ENCODE measurements at regions not wholly inside any gene's neighbourhood (a gene's known extent, or its start where the extent isn't known, plus 50 kb on each side); places are given as distances from the start of the nearest gene placed in this dataset.

DNA sequence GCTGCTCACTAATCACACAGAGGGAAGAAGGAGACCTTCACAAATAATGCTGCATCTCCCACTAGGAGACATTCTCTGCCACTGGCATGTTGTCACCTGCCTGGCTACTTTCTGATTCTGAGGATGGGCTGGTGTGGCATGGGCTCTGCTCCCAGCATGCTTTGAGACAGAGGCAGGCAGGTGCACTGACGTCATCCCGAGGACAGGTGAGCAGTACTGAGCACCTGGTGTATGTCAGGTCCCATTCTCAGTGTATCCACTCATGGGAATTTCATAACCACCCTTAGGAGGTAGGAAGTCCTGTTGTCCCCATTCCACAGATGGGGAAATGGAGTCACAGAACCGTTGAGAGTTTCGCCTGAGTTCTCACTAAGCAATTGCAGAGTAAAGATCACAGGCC is 597.9 kb downstream of the VRK1 start:
- no peak for DNase-seq (ENCODE audit: low spot score)

- no peak for DNase-seq (ENCODE audit: low spot score)
Observed at GRCh38 chr14:97401714-97402113, 604.5 kb downstream of the VRK1 start.

DNA sequence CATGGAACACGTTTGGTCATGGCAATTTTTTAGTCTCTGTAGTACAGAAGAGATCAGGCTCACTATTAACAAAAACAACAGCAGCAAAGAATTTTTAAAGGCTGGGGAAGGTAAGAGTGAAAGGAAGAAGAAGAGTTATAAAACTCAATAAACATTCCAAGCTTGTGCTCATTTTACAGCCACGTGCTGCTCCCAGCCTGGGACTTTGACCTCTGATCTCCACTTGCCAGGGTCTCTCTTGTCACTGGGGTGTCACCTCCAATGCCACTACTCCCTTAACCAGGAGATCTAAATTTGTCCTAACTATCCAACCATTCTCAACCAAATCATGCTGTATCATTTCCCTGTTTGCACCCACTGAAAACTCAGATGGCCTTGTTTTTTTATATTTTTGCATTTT is 605.1 kb downstream of the VRK1 start:
- no peak for DNase-seq (ENCODE audit: low spot score)

- no peak for DNase-seq (ENCODE audit: low spot score)
Observed at GRCh38 chr14:97407701-97408407, 610.7 kb downstream of the VRK1 start.

DNA sequence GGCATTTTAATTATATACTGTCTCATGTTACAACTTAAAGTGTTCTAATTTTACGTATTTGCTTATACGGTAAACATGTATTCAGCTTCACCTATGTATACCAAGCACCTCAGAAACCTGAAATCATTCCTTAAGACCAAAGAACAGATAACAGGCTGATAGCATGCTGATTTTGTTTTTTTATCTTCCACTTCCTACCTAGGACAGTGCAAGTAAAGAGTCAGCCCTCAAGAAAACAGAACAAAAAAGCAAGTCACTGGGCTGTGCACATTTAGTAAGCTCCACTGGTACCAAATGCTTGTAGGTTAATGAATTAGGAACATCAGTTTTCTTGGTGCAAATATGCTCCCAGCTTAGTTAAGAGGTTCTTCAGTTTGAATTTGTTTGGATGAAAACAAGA is 611.3 kb downstream of the VRK1 start:
- no peak for DNase-seq (ENCODE audit: low spot score)

GRCh38 chr14:97408937-97409815 is 612.0 kb downstream of the VRK1 start:
- DNase-seq (ENCODE audit: low spot score), result no peak

DNA sequence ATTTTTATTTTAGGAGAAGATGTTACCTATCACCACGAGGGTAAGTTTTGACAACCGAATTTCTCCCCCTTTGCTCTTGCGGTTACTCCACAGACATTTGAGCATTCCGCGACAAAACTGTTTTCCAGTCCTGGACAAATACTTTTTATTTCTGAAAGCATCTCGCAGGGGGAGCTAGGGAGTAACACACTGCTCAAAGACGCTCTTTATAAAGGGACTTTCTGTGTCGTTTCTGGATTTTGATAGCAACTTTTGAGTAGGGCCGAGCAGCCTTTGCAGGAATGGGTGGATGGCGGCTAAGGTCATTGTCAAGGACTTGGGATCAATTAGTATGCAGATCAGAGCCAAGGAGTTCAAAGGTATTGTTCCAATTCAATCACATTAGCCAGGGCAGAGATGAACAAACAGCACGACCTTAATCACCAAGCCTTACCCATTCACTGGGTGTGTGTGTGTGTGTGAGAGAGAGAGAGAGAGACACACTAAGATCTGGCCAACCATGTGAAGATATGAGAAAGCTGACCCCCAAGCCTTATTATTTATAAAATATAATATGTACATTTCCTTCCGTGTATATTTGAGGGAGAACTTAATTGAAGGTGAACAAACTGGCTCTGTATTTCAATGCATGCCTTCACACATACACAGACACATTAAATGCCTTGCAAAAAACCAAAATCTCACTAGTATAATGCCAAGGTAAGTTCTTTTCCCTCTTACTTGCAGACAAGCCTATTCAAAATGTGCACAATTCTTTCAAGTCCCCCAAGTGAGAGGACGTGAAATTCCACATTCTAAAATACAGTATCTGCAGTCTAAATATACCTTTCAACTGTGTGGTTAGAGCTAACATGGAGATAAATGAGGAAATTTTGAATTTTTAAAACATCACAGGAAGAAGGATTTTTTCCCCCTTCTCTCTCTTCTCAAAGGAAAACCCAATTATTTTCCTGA is 613.8 kb downstream of the VRK1 start:
- DNase-seq (ENCODE audit: low spot score), result no peak

DNA sequence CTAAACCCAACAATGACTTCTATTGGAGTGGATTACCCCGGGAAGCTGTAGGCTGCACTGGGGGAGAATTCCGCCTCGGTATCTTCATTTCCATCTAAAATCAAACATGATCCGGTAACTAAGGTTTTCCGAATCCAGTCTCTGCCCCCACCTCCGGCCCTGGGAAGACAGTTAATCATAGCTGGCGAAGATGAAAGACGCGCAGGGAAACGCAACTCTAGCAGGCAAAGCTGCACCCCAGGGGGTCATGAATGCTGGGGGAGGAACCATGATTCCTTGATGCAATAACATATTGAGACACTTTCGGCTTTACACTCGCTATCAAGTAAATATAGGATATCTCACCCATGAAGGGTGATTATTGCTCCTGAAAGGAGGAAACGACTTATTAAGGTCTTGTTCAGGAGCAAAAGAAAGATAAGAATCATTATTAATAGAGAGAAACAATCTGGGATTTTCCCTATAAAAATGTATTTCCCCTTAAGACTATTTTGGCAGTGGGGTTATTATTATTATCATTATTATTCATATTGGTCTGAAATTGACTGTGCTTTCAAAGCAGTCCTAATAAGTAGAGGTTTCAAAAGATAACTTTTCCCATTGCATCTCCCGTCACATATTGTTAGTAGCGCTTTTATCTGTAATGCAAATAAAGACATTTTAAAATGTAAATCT is 614.9 kb downstream of the VRK1 start:
- DNase-seq (ENCODE audit: low spot score), result no peak

DNA sequence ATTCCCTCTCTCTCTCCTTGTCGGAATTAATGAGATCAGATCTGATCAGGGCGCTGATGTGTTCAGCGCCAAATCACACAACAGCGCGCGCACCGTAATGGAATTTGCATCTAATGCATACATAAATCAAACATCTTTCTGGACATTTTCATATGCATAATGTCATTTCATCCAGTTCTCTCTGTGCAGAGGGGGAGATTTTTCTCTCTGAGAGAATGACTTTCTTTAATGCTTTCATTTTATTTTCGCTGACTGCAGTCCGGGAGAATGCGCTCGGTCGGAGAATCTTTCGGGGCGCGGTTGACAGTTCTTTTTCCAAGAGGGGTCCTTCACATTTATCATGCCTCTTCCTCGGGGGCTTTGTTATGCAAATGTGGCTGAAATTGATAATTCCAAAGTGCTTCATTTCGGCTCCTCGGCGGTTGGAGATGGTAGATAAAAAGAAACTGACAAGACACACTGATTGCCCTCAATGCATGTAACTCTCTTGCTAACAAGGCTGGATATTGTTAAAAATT is 615.9 kb downstream of the VRK1 start:
- no peak for DNase-seq (ENCODE audit: low spot score)

DNA sequence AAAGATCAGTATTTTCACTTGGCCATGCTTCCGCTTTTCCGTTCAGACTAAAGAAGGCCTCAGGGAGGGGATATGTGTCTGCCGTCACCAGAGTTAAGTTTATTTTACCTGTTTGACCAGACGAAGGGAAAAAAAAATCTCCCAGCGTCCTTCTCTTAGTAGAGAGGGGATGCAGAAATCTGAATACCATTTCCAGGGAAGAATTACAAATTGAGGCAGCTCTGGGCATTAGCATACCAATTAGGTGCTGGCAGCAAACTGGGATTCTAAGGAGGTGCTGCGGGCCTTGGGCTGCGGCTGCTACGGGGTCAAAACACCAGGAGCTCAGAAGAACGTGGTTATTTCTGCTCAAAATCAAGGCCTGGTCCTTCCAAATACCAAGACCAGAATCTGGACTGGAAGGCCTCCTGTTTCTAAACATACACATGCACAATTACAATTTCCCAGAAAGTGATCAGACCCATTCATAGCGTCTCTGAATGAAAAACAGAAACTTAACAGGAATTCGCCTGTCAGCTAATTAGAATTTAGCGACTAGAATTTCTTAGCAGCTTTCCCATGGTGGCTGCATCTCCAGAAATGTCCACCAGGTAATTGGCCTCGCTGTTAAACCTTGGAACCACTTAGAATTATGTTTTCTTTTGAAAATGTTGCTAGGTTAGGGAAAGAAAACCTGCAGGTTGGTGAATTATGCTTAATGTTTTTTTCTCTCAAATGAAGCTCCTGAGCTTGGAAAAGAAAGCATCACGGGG is 617.0 kb downstream of the VRK1 start:
- DNase-seq (ENCODE audit: low spot score), result no peak

DNA sequence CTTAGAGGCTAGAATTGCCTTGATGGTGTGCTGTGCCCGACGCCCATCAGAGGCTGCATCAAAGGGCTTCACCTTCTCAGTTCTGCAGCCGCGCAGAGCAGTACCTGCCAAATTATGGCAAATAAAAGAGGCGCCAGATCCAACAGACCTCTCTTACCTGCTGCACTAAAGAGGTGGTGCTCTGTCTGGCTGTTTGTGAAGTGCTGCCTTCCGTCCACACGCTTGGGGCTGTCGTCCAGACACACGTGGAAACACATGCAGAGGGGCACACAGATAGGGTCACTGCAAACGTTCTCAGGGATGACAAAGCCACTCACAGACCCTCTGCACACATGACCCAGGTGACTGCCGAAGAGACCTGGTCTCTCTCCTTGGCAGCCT is 617.5 kb downstream of the VRK1 start:
- DNase-seq (ENCODE audit: low spot score), result no peak

DNA sequence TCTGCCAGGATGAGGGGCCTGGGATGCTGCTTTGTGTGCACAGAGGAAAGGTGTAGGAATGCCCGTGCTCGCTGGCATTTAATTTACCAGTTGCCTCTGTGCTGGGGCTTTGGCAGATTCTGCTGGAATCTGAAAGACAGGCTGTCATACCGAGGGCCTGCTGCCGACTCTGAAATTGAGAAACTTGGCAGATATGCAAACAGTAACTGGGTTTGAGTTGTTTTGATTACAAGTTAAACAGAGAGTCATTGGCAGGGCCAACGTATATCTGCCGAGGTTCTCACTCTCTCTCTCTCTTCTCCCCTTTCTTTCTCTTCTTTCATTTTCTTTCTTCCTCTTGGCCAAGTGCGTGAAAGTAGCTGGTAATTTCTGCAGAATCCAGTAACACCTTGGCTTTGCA is 618.7 kb downstream of the VRK1 start:
- no peak for DNase-seq (ENCODE audit: low spot score)

DNA sequence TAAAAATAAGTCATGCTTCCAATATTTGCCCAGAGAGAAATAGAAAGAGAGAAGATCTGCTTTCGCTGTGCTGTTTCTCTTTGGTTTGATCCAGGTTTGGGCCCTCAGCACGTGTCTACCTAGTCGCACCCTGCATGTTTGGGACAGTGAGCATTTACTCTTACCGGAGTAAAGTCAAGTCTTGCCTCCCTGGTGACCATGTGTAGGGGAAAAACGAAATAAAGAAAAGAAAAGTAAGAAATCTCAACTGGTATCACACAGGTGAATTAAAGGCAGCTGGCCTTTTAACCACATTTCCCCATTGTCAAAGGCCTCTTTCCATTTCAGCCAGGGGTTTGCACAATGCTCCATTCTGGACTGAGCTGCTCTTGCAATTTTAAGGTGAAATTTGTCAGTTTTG is 619.4 kb downstream of the VRK1 start:
- DNase-seq (ENCODE audit: low spot score), result no peak

DNA sequence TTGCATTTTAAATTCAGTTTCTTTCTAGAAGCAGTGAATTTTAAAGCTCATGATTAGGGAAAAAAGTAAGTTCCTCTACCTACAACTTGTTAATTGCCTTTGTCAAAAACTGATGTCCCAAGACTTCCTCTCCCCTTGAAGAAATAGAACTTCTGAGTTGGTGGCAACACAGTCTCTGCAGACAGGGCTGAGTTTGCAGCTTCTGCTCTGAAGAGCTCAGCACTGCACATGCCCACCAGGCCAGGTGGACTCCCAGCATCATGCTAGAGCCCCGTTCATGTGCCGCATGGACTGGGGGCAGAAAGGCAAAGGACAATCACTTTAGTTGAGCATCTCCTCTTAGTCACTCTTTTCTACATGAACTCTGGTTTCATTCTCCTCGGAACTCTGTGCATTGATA is 620.1 kb downstream of the VRK1 start:
- DNase-seq (ENCODE audit: low spot score), result no peak

DNA sequence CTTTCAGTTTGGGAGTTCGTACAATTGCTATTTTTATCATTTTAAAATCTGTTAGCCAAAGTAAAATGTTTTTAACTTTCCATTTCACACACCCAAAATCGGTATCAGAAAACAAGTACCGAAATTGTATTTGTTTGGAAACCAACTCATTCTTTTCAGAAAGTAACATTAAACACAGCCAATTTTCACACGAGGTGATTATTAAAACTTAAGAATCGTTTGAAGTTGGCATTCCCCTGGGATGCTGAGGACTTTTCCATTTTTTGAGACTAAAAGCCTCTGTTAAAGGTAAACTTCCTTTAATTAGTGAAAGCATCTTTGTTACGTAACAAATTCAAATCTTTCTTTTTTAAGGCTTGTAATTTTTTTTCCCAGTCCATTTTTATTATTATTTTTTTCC is 623.0 kb downstream of the VRK1 start:
- DNase-seq (ENCODE audit: low spot score), result no peak

- no peak for DNase-seq (ENCODE audit: low spot score)
Observed at GRCh38 chr14:97426776-97427175, 629.6 kb downstream of the VRK1 start.

DNA sequence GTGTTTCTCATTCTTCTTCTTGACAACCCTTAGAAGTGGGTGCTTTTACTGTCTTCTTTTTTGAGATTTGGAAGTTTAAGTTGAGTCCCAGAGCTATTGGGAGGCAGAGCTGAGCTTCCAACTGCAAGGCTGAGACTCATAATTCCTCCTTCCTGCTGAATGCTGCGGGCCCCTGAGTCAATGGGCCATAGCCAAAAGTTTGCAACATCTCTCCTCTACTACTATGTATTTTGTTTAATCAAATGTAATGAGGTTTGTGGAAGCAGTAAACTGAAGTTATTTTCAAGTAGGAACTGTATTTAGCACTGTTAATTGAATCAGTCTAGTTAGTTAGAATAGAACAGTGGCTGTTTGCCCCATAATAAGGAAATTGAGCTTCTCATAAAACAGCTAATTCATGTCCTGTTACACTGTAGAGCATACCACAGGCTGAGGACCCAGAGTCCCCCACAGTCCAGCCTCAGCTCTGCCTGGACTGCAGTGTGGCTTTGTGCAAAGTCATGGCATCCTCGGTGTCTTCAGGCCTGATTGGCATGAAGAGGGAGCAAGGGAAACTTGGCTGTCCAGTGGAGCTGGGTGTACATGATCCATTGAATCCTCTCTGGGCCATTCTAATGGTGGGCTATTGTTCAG is 631.7 kb downstream of the VRK1 start:
- DNase-seq (ENCODE audit: low spot score), result no peak

DNA sequence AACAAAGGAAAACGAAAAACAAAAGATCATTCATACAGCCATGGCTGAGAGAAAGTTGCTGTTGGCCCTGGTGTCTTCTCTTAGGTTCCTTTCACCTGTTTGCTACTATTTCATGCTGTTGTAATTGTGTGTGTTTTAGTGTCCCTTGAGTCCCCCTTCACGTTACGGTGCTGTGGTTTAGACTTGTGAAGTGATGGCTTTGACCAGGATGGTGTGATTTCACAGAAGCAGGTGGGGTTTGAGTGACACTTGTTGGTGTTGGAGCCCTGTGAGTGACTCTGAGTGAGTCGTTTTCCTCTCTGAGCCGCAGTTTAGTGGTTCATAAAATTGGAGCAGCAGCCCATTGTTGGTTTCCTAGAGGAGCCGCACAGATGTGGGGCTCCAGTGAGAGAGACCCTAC is 635.4 kb downstream of the VRK1 start:
- DNase-seq (ENCODE audit: low spot score), result no peak

GRCh38 chr14:97441740-97442362 is 644.7 kb downstream of the VRK1 start:
- DNase-seq (ENCODE audit: low spot score), result no peak

GRCh38 chr14:97442363-97442762 is 645.2 kb downstream of the VRK1 start:
- no peak for DNase-seq (ENCODE audit: low spot score)

All from AG08396 (cell line).